Upper lobe of right lung (tissue), 1 donor: ENCODE measurements at regions not wholly inside any gene's neighbourhood (a gene's known extent, or its start where the extent isn't known, plus 50 kb on each side); places are given as distances from the start of the nearest gene placed in this dataset.

Experiments
- ATAC-seq: fragments of 200-7000 bp; cut with Tn5 transposase; one replicate; pipeline ENCODE4 v1.9.1; 2020; ENCODE audit warnings: mild to moderate bottlenecking, moderate library complexity
- DNase-seq: peaks from one replicate; pipeline ENCODE4 v3.0.0-alpha.2; 2020
- H3K27ac ChIP-seq: fragments of 200-600 bp; one replicate; pipeline ENCODE4 v1.8.0; 2022
- H3K27me3 ChIP-seq: fragments of 200-600 bp; one replicate; pipeline ENCODE4 v1.8.0; 2022; ENCODE audit warnings: mild to moderate bottlenecking
- H3K36me3 ChIP-seq: fragments of 200-600 bp; one replicate; pipeline ENCODE4 v1.8.0; 2022
- H3K4me1 ChIP-seq: fragments of 200-600 bp; one replicate; pipeline ENCODE4 v1.8.0; 2022
- H3K4me3 ChIP-seq: fragments of 200-600 bp; one replicate; pipeline ENCODE4 v1.8.0; 2022; ENCODE audit warnings: mild to moderate bottlenecking
- H3K9me3 ChIP-seq: fragments of 200-600 bp; one replicate; pipeline ENCODE4 v1.8.0; 2022
- intact Hi-C: fragments of 100-400 bp; cut with DNase I; formaldehyde crosslinking; loops from one replicate; pipeline ENCODE4 v1.11.0; 2022
- TF ChIP-seq, protein P1 (sequence below): fragments of 200-600 bp; IDR thresholded peaks from one replicate; pipeline ENCODE4 v1.8.0; 2022; ENCODE audit warnings: antibody characterized with exemption
- donor health status: DM: no; HTN: yes; CAD: no; lungs with severe emphysema.

DNA sequence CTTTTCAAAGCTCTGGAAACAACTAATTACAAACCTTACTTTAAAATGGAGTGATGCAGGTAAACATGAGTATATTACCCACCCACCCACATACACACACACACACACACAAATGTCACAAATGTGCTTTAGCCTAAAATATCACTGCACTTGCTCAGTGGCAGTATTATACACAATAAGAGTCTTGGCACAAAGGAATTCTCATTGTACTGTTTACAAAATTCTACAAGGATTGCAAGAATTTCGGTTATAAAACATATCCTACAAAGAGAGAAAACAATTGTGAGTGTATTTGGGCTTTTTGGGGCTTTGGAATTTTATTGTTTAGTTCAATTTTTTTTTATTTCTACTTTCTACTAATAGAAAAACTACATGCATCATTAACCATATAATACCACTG, 113.2 kb upstream of the BEND6 start:
- intact Hi-C loops: no loop called here
- ATAC-seq (no peak), DNase-seq (no peak)
- no peaks in the 10 kb centered on the region for H3K27me3 ChIP-seq
- H3K4me1 ChIP-seq: no peaks in the 10 kb centered on the region
- TF ChIP-seq, protein P1, sequence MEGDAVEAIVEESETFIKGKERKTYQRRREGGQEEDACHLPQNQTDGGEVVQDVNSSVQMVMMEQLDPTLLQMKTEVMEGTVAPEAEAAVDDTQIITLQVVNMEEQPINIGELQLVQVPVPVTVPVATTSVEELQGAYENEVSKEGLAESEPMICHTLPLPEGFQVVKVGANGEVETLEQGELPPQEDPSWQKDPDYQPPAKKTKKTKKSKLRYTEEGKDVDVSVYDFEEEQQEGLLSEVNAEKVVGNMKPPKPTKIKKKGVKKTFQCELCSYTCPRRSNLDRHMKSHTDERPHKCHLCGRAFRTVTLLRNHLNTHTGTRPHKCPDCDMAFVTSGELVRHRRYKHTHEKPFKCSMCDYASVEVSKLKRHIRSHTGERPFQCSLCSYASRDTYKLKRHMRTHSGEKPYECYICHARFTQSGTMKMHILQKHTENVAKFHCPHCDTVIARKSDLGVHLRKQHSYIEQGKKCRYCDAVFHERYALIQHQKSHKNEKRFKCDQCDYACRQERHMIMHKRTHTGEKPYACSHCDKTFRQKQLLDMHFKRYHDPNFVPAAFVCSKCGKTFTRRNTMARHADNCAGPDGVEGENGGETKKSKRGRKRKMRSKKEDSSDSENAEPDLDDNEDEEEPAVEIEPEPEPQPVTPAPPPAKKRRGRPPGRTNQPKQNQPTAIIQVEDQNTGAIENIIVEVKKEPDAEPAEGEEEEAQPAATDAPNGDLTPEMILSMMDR: no peak
- peak overlapping the region; percentile 60 for H3K4me3 ChIP-seq
- H3K9me3 ChIP-seq: no peaks in the 10 kb centered on the region
- H3K36me3 ChIP-seq: no peaks in the 10 kb centered on the region
- H3K27ac ChIP-seq: peak overlapping the region; percentile 28

DNA sequence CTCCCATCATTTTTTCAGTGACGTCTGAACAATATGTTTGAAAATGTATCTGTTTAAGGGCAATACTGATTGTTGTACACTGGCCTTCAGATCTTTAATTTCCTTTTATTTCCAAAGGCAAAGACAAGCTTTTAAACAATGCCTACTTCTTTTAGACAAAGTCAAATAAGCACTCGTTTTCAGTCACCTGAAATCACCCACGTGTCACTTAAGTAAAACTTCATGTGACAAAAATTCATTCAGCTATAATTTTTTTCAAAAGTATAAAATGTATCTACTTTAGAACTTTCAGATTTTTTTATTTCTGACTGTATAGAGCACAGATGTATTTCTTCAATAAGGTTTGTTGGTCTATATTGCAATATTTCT, 113.5 kb upstream of the BEND6 start:
- TF ChIP-seq, protein P1: no peak
- H3K27me3 ChIP-seq: no peaks in the 10 kb centered on the region
- no peaks in the 10 kb centered on the region for H3K36me3 ChIP-seq
- H3K4me1 ChIP-seq: no peaks in the 10 kb centered on the region
- no peak overlapping the region for H3K4me3 ChIP-seq
- DNase-seq (no peak), ATAC-seq (no peak)
- intact Hi-C loops: no loop called here
- peak overlapping the region; percentile 28 for H3K27ac ChIP-seq
- H3K9me3 ChIP-seq: no peaks in the 10 kb centered on the region

DNA sequence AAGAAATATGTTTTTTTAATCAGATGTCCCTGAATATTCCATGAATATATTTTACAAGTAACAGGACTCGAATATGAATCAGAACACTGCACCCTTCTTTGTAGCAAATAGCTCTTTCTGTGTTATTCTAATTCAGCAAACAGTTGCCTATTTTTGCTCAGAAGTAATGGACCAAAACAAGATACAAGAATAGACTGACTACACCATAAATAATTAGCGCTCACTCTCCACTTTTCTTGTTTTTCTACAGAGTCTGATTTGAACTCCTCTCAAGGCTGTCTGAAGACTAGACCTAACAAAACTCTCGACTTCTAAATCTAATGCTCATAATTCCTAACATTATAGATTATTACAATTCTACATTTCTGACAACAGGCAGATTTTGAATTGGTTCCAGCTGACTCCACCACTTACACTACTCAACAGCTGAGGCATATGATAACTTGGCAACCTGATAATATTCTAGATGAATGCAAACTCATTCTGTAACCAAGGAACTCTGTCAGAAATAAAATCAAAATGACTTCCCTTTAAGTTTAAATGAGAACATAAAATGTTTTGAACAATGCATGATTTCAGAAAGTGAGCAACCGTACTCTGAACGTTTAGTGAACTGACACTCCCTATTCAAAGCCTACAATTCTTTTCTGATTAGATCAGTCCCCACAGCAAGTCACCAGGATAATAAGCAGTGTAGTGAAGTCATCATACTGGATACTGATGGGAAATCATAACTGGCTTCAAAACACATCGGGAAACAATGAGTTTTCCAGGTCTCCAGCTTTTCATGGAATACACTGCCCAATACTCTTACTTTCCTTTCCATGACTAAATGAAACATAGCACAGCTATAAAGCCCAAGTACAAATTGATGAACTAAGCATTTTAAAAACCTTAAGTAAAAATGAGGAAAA, 114.2 kb upstream of the BEND6 start:
- intact Hi-C loops: no loop called here
- ATAC-seq (peak; percentile 25), DNase-seq (no peak)
- Histone ChIP-seq H3K36me3 (no peaks in the 10 kb centered on the region), H3K4me3 (no peak overlapping the region), H3K4me1 (no peaks in the 10 kb centered on the region), H3K27ac (peak overlapping the region; percentile 28), H3K27me3 (no peaks in the 10 kb centered on the region), H3K9me3 (no peaks in the 10 kb centered on the region)
- TF ChIP-seq, protein P1: no peak

DNA sequence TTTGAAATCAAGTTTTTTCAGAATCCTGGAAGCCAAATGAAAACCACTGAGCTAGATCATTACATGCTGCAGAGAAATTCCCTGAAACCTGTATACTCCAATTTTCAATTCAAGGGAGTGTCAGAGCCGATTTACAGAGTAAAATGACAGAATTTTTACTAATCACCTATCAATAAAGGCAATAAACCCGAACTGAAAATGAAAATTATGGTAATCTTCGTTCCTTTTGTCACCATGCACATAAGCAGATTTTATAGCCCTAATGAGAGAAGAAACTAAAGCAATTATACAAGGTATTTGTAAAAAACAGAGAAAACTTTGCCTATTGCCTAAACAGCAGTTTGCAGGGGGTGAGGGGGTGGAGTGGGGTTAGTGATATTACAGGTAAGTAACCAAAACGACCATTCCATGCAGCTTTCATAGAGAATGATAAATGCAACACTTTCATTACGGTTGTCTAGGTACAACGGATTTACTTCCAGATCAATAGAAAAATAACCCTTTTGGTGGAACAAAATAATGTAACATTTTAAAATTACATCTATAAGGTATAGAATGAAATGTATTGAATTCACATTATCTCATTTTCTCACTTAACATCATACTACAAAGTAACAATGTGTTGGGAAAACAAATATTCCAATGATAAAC, 115.2 kb upstream of the BEND6 start:
- ATAC-seq (no peak), DNase-seq (no peak)
- Histone ChIP-seq H3K27me3 (no peaks in the 10 kb centered on the region), H3K36me3 (no peaks in the 10 kb centered on the region), H3K4me3 (no peak overlapping the region), H3K27ac (no peak overlapping the region), H3K4me1 (no peaks in the 10 kb centered on the region), H3K9me3 (no peaks in the 10 kb centered on the region)
- intact Hi-C loops: no loop called here
- TF ChIP-seq, protein P1: no peak

DNA sequence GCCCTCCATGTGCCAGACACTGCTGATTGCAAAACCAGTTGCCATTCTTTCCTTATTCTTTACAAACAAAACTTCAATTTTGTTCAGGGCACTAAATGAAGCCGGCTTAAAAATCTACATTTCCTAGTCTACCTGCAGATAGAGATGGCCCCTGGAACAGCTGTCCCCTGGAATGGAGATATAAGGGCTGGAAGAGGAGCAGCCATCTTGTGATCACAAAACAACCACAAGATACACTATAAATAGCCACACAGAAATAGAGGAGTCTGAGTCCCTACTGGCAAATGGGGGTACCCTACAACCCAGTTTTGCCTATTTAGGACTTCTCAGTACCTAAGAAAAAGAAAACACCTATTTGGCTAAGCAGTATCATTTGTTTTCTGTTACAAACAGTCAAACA, 115.9 kb upstream of the BEND6 start:
- no peaks in the 10 kb centered on the region for H3K9me3 ChIP-seq
- no peaks in the 10 kb centered on the region for H3K27me3 ChIP-seq
- H3K36me3 ChIP-seq: no peaks in the 10 kb centered on the region
- H3K4me1 ChIP-seq: no peaks in the 10 kb centered on the region
- no peak overlapping the region for H3K27ac ChIP-seq
- H3K4me3 ChIP-seq: no peak overlapping the region
- no peak for DNase-seq
- intact Hi-C loops: no loop called here
- ATAC-seq: no peak
- TF ChIP-seq, protein P1: no peak
